NK-92 (cell line): ENCODE measurements at regions not wholly inside any gene's neighbourhood (a gene's known extent, or its start where the extent isn't known, plus 50 kb on each side); places are given as distances from the start of the nearest gene placed in this dataset.

Source experiments
- DNase-seq: peaks from one replicate; lab custom pipeline; 2025; ENCODE audit not compliant: unreplicated experiment; lab: John Stamatoyannopoulos, UW

DNA sequence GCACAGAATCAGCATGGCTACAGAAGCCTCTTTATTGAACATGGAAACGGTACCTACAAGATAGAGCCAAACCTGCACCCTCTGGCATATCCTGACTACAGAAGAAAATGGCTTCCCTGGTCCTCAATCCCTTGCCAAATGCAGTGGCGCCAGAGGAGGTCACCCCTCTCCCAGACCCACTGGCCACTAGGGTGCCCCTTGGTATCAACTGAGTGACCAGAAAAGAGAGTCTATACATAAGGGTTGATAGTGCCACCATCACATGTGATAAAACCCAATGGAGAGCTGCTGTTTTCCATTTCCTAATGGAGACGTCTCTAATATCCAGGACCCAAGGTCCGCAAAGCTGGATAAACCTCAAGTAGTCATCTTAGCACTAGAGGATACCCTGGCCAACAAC lies 52.7 kb upstream of the ALK start:
- DNase-seq, result no peak

GRCh38 chr2:29977284-29977683 lies 55.9 kb upstream of the ALK start:
- DNase-seq, result no peak

GRCh38 chr2:29981402-29981801 lies 60.0 kb upstream of the ALK start:
- DNase-seq, result no peak

- DNase-seq, result no peak
Measured at GRCh38 chr2:29983308-29983707, 61.9 kb upstream of the ALK start.

GRCh38 chr2:29987146-29987545 lies 65.8 kb upstream of the ALK start:
- no peak for DNase-seq

DNA sequence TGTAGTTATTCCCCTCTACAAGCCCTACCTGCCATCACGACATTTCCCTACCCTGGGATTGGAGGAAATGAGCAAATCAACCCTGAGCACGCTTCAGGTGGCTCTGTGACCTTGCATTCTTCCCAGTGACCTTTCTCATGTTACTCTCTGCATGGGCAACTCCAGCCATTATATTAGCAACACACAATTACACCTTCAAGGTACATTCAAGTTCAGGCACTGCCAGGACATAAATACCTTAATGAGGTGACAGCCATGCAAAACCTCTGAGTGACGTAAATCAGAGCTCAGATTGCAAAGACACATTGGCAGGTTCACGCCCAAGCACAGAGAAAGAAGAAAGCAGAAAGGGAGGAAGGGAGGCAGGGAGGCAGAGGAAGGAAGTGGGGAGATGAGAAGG lies 68.7 kb upstream of the ALK start:
- no peak for DNase-seq

- no peak for DNase-seq
Measured at GRCh38 chr2:29991086-29991485, 69.7 kb upstream of the ALK start.

DNA sequence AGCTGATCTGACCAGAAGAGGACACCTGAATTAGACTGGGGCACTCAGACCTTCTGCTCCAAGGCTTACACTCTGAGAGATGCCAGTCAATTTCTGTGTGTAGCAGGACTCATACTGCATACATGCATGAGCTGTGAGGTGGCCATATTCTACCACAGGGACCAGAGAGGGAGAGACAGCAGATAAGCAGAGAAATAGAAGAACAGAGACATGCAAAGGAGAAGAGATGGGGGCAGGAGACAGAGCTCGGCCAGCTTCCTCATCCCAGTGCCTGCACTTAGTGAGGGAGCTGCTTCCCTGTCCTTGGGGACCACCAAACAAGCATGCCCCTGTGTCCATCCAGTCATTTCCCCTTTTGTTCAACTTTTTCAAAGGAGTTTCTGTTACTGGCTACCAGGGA lies 73.9 kb upstream of the ALK start:
- no peak for DNase-seq

- no peak for DNase-seq
Measured at GRCh38 chr2:30003128-30003527, 81.7 kb upstream of the ALK start.

DNA sequence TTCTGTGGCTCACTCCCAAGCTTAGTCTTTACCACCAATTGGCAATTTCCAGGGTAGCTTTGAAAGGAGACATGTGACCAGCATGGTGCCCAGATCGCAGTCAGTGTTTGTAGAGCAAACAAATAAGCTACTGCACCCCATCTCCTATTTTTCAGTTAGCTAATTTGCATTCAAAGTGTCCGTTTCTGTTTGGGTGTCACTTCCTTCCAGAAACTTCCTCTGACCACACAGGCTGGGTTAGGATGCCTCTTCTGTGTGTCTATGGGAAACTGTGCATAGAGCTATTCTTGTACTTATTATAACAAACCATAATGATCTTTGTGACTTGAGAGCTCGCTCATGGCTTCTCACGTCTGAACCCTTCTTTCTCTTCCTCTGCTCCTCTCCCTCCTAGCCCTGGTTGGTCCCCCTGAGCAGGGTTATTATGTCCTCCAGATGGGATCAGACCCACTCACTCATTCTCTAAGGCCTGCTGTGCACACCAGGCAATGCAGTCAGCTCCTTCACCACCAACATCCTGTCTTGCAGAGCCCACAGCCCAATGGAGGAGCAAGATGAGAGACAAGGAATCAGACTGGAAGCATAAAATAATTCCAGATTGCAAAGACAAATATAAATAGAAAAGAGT lies 101.2 kb upstream of the ALK start:
- DNase-seq, result no peak

GRCh38 chr2:30024281-30024680 lies 102.9 kb upstream of the ALK start:
- DNase-seq, result no peak

GRCh38 chr2:30026091-30027055 lies 105.0 kb upstream of the ALK start:
- no peak for DNase-seq

DNA sequence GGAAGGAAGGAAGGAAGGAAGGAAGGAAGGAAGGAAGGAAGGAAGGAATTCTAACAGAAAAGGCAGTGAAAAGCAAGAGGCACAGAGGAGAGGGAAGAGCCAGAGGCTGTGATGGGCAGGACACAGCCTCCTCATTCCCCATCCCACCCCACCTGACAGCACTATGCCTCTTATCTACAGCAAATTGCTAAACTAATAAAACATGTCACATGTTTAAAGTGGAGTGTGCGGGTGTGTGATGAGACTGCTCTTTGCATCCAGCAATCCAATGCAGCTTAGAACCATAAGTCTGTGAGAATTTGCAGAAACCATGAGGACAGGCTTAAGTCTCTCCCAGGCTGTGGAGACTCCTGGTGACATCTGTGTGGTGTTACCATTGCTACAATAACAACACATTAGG lies 108.4 kb upstream of the ALK start:
- DNase-seq, result no peak

GRCh38 chr2:30030361-30030760 lies 109.0 kb upstream of the ALK start:
- no peak for DNase-seq

DNA sequence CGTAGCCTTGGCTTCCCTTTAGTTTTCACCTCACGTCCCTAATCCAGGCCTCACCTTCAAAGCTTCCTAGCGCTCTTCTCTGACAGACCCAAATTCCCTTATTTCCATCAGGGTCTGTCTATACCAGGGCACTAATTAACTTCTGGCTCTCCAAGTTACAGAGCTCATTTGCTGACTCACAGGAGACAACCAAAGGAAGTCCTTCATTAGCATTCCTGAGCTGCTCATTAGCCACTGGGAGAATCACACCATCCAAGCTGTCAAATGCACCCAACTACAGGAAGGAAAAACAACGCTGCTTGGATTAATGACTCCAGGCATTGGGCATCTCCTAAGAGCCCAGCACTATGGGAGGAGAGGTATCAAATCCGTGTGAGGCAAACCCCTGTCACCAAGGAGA lies 109.8 kb upstream of the ALK start:
- no peak for DNase-seq

- no peak for DNase-seq
Measured at GRCh38 chr2:30034052-30034775, 112.6 kb upstream of the YPEL5 start.

DNA sequence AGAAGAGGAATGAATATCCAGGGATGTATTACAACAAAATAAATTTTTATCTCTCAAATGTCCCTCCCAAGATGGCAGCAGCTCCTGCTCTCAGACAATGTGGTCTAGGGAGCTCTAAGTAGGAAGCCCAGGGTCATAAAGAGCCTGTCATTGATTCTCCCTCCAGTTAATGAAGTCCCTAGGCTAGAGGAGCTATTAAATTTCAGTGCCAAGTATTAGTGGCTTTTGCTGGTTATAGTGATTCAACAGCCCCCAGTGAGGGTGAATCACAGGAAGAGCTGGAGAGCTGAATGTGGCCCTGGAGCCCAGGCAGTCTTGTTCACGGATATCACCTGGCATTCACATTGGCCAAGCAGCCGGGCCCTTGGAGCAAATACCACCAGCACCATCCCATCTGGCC lies 109.8 kb upstream of the YPEL5 start:
- DNase-seq, result no peak

DNA sequence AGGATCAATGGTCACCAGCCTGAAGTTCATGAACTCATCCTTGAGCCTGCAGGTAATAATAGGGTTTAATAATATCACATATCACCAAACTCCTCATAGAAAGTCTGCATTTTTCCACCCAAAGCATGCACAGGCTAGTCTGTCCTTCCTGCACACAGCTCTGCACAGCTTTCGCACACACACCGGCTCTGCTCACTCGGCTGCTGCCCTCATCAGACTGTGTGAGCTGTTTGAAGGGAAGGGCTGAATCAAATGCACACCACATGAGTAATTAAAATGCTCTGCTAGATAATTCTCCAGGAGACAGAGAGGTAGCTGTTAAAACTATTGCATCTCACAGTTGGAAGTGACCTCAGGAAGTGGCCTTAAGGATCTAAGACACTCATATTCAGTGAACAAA lies 108.4 kb upstream of the YPEL5 start:
- DNase-seq, result no peak

DNA sequence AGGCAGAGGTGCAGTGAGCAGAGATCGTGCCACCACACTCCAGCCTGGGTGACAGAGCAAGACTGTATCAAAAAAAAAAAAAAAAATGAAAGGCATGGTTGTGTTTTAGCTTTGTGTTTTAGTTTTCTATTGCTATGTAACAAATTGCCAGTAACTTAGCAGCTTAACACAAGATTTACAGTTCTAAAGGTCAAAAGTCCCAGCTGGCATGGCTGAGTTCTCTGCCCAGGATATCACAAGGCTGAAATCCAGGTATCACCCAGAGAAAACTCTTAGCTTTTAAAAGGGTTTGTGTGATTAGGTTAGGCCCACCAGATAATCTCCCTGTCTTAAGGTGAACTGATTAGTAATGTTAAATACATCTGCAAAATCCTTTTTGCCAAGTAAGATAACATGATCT lies 107.7 kb upstream of the YPEL5 start:
- DNase-seq, result no peak

- DNase-seq, result no peak
Measured at GRCh38 chr2:30040147-30040546, 106.7 kb upstream of the YPEL5 start.

DNA sequence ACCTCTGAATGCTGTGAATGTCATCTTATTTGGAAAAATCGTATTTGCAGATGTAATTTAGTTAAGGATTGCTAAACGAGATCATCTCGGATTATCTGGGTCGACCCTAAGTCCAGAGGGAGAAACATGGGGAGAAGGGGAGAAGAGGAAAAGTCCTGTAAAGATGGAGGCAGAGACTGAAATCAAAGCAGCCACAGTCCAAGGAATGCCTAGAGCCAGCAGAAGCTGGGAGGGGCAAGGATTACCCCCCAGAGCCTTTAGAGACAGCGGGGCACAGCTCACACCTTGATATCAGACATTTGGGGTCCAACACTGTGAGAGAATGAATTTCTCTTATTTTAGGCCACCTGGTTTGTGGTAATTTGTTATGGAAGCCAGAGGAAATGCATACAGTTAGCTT lies 104.9 kb upstream of the YPEL5 start:
- DNase-seq, result no peak

DNA sequence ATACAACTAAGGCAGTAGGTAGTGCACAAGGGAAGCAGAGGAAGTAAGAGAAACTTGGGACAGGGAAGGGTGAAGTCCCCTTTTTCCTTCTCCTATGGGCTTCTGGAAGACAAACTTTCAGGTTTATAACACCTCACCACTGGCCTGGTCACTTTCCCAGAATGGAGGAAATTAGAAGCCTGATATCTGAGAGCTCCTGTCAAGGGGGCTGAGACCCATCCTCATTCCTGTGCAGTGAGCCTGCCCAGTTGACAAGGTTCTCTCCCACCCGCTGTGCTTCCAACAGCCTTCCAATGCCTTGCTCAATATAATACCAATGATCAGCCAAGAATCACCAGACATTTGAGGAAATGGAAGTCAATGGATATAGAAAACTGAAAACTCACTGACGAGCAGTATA lies 100.4 kb upstream of the YPEL5 start:
- DNase-seq, result no peak
